Left cardiac atrium (tissue), 4 donors: ENCODE measurements at regions not wholly inside any gene's neighbourhood (a gene's known extent, or its start where the extent isn't known, plus 50 kb on each side); places are given as distances from the start of the nearest gene placed in this dataset.

Experiments
- ATAC-seq, 2 donors: fragments of 200-7000 bp; cut with Tn5 transposase; one replicate each; pipeline ENCODE4 v1.9.1; 2020; ENCODE audit warnings: mild to moderate bottlenecking in 2 of 2, moderate library complexity in 2 of 2
- DNase-seq: peaks from one replicate; pipeline ENCODE4 v3.0.0-alpha.2; 2020
- intact Hi-C, 2 donors: fragments of 100-400 bp; cut with DNase I; formaldehyde crosslinking; loops; one replicate each; pipeline versions ENCODE4 v1.14.1 to v1.15.1; 2022 to 2023
- donor health status: DM: no; HTN: yes; CAD: no.
- donor health status: DM: no; HTN: yes; CAD: no; lungs with severe emphysema.
- donor health status: DM: yes; HTN: yes; CAD: no.
- donor health status: Dilated cardiomyopathy.

DNA sequence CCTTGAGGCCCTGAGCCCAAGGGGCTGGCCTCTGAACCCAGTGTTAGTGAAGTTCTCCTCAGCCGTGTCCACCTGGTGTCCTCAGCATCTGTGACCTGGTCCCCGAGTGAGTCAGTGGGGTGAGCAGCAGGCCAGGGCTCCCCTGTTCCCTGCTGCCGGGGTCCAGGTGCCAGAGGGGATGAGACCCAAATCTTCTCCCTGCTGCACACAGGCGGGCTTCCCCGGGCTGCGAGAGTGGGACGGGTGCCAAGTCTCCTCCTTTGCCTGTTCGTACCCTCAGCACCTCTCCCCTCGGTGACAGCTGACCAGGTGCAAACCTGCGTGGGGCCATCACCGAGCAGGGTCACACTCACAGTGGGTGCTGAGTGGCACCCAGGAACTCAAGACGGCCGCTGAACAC lies 514.5 kb downstream of the TBC1D22A start:
- intact Hi-C loops = no loop called here
- no peak for ATAC-seq
- DNase-seq = no peak

GRCh38 chr22:47276450-47276820 lies 514.0 kb downstream of the TBC1D22A start:
- intact Hi-C loops = no loop called here
- DNase-seq (no peak), ATAC-seq (no peak)

- ATAC-seq (peak; percentile 24 to 27), DNase-seq (no peak)
- intact Hi-C loops = no loop called here
Observed at GRCh38 chr22:47275605-47276449, 513.4 kb downstream of the TBC1D22A start.

DNA sequence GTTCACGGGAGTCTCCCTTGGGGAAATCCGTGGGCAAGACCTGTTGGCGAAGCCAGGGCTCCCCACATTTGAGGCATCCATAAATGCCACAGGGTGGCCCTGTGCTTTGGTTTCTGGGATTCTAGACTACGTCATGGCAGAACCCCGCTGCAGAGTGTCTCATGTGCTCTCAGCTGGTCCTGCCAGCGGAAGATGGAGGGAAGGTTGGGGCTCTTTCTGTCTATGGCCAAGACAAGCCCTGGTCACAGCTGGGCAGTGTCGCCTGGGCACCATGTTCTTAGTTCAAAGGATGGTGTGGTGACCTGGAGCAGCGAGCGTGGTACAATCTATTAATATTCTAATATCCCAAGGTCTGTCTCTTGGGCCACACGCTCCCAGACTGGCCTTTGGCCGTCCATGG lies 511.7 kb downstream of the TBC1D22A start:
- no peak for DNase-seq
- intact Hi-C loops = no loop called here

DNA sequence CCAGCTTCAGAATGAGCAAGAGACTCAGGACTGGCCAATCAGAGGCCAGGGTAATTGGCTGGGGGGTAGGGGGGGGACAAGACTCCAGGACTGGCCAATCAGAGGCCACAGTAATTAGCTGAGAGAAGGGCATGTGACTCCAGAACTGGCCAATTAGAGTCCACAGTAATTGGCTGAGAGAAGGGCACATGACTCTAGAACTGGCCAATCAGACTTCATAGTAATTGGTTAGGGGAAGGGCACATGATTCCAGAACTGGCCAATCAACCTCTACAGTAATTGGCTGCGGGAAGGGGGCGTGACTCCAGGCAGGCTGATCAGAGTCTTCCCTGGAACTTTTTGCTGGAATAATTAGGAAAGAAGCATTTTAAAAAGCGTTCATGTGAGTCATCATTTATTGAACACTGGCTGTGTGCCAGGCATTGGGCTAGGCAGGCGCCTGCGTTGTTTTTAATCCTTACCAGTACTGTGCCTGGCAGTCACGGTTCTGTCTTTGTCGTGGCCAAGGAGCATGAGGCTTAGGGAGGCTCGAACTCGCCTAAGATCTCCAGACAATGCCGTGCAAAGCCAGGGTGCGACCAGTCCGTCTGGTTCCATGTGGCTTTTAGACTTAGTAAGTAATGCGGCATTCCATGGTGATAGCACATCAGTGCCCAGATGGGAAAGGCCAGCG lies 508.1 kb downstream of the TBC1D22A start:
- no peak for DNase-seq
- no peak for ATAC-seq
- intact Hi-C loops = no loop called here

More for the DNA sequence above, 511.7 kb downstream of the TBC1D22A start:
- no peak for ATAC-seq

DNA sequence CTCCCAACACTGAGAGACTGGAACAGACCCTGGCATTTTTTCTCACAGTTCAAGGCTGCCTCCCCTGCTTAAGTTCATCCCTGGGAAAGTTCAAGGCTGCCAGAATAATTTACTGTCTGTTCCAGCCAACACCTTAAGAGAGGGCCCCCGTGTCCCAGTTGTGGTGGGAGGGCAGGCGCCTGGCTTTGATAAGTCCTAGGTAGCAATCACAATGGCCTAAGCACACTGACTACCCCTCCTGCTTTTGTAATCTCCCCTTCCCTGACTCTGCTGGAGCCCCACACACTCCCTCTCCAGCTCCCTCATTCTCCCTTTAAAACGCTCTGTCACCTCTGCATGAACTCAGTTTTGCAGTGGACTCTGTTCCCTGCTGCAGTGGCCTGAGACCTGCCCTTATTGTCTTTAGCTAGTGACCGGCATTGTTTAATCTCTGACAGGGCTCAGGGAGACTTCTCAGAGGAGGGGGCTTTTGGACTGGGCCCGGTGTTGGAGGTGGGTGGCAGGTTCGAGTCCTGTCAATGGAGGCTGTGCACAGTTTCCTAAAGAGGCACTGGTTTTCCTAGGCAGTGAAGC lies 507.2 kb downstream of the TBC1D22A start:
- ATAC-seq (no peak), DNase-seq (no peak)
- intact Hi-C loops = no loop called here

GRCh38 chr22:47267513-47268282 lies 505.2 kb downstream of the TBC1D22A start:
- ATAC-seq (no peak), DNase-seq (no peak)
- intact Hi-C loops = no loop called here

DNA sequence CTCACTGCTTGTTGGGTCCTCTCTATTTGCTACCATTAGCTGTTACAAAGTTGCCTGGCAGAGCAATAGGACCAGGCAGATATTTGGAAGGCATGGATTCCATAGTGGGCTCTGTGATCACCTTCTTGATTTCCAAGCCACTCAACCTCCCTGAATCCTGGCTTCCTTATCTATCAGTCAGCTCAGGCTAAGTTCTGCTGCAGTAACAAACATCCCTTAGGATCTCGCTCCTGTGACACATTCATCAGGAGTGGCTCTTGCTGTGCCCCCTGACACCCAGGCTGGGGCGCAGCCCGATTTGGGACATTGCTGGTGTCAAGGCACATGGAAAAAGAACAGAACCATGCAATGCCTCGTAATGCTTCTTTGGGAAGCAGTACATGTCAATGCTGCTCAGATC lies 503.9 kb downstream of the TBC1D22A start:
- DNase-seq (no peak), ATAC-seq (no peak)
- intact Hi-C loops = no loop called here

DNA sequence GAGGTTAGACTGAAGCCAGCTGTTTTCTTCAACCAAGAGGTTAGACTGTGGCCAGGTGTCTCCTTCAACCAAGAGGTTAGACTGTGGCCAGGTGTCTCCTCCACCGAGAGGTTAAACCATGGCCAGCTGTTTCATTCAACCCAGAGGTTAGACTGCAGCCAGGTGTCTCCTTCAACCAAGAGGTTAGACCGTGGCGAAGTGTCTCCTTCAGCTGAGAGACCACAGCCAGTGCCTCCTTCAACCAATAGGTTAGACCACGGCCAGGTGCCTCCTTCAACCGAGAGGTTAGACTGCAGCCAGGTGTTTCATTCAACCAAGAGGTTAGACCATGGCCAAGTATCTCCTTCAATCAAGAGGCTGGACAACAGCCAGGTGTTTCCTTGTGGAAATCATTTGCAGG lies 498.1 kb downstream of the TBC1D22A start:
- DNase-seq (no peak), ATAC-seq (no peak)
- intact Hi-C loops = no loop called here

- ATAC-seq = no peak
- intact Hi-C loops = no loop called here
- no peak for DNase-seq
Observed at GRCh38 chr22:47259990-47260389, 497.5 kb downstream of the TBC1D22A start.

DNA sequence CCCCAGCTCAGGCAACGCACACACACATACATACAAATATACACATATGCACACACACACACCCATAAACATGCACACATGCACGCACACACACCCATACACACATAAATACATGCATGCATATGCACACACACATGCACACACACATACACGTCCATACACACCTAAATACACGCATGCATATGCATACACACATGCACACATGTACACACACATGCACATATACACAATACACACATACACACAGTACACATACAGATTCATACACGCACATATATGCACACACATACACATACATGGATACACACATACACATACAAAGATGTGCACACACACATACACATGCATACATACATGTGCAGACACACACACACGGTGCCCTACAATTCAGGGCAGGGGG lies 496.6 kb downstream of the TBC1D22A start:
- intact Hi-C loops = no loop called here
- no peak for ATAC-seq
- no peak for DNase-seq

DNA sequence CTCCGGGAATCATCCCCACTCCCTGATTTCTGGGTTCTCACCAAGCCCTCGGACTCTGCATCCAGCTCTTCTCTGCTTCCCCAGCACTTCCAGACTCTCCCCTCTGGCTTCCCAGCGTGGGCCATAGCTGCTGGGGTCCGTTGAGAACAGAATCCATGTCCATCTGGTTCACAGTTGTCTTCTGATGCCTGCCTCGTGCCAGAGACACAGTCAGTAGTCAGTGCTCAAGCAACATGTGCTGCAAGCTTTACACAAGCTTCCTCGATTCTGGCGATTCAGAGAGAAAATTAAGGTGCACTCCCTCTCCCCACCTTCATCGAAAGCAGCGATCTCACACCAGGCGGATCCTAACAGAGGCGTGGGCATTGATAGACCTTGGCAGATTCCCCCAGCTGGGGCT lies 495.5 kb downstream of the TBC1D22A start:
- intact Hi-C loops = no loop called here
- no peak for ATAC-seq

DNA sequence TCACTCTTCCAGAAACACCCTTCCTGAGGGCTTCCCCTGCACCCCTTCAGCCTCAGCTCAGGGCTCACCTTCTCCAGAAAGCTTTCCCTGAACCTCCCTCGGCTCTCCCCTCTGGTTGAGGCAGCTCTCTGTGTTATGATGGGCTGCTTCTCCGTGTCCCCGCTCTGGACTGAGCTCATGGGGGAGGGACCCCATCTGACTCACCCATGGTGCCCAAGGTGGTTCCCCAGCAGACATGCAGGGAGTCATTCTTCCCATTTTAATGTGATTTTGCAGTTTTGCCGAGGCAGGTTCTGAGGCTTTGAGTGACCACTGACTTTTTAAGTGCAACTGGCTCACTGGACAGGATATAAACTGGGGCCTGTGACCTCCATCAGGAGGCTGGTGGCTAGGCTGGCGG lies 495.1 kb downstream of the TBC1D22A start:
- DNase-seq (no peak), ATAC-seq (no peak)
- intact Hi-C loops = no loop called here

More for the DNA sequence above, 495.5 kb downstream of the TBC1D22A start:
- DNase-seq = no peak

GRCh38 chr22:47251911-47252310 lies 489.5 kb downstream of the TBC1D22A start:
- no peak for ATAC-seq
- DNase-seq = no peak
- intact Hi-C loops = no loop called here

GRCh38 chr22:47250995-47251765 lies 488.7 kb downstream of the TBC1D22A start:
- intact Hi-C loops = no loop called here
- ATAC-seq = no peak
- DNase-seq = no peak

GRCh38 chr22:47249370-47249928 lies 487.0 kb downstream of the TBC1D22A start:
- DNase-seq (no peak), ATAC-seq (no peak)
- intact Hi-C loops = no loop called here

DNA sequence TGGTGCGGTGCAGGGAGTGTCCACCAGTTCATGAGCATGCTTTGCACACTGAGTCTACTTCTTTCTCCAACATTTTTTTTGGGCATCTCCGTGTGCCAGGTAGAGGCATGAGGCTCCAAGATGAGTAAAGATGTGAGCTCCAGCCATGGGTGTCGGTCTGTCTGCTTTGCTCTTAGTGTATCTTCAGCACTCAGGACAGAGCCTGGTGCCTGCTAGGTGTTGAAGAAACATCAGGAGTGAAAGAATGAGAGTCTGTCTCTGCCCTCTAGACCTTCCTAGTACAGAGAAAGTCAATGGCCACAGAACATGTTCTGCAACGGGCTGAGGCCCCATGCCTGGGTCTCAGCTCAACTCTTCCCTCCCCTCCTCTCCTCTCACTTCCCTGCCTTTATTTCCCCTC lies 486.5 kb downstream of the TBC1D22A start:
- DNase-seq = no peak
- intact Hi-C loops = no loop called here
- ATAC-seq = no peak

GRCh38 chr22:47247579-47248240 lies 485.3 kb downstream of the TBC1D22A start:
- intact Hi-C loops = no loop called here
- ATAC-seq = peak in 1 of 2 donors; percentile 27
- no peak for DNase-seq
